ENCODE measurements at regions not wholly inside any gene's neighbourhood (a gene's known extent, or its start where the extent isn't known, plus 50 kb on each side); places are given as distances from the start of the nearest gene placed in this dataset.

DNA sequence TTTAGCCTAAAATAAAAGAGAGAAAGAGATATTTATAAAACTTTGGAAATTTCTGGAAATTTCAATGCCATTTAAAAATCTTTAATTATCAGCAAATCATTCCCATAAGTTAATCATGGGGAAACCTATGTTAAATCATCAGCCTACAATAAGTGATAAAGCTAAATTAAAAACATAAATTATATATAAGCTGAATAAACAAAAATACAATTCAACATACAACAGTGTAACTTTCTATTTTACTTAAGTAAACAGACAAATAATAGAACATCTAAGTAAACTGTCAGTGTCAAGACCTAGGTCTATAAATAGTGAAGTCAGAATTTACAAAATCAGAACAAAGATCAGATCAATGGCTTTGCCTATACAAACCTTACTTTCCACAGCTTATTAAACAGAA lies 57.5 kb downstream of the EPRS1 start:
- H3K27ac Mint-ChIP-seq (ENCODE audit: unreplicated experiment): no peak overlapping the region
- no peaks in the 10 kb centered on the region for H3K27me3 Mint-ChIP-seq (ENCODE audit: low read depth)
- H3K4me1 Mint-ChIP-seq (ENCODE audit: low read depth): peaks cover 15% of the 10 kb centered on the region
- no peaks in the 10 kb centered on the region for H3K9me3 Mint-ChIP-seq (ENCODE audit: low read depth)
- TF ChIP-seq, protein P1, sequence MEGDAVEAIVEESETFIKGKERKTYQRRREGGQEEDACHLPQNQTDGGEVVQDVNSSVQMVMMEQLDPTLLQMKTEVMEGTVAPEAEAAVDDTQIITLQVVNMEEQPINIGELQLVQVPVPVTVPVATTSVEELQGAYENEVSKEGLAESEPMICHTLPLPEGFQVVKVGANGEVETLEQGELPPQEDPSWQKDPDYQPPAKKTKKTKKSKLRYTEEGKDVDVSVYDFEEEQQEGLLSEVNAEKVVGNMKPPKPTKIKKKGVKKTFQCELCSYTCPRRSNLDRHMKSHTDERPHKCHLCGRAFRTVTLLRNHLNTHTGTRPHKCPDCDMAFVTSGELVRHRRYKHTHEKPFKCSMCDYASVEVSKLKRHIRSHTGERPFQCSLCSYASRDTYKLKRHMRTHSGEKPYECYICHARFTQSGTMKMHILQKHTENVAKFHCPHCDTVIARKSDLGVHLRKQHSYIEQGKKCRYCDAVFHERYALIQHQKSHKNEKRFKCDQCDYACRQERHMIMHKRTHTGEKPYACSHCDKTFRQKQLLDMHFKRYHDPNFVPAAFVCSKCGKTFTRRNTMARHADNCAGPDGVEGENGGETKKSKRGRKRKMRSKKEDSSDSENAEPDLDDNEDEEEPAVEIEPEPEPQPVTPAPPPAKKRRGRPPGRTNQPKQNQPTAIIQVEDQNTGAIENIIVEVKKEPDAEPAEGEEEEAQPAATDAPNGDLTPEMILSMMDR (IDR thresholded peaks at IDR 0.05): no peak
- no peak for DNase-seq (ENCODE audit: low spot score)
- peaks cover 16% of the 10 kb centered on the region for H3K36me3 Mint-ChIP-seq (ENCODE audit: low read depth)
- no peak overlapping the region for H3K4me3 Mint-ChIP-seq (ENCODE audit: unreplicated experiment)

DNA sequence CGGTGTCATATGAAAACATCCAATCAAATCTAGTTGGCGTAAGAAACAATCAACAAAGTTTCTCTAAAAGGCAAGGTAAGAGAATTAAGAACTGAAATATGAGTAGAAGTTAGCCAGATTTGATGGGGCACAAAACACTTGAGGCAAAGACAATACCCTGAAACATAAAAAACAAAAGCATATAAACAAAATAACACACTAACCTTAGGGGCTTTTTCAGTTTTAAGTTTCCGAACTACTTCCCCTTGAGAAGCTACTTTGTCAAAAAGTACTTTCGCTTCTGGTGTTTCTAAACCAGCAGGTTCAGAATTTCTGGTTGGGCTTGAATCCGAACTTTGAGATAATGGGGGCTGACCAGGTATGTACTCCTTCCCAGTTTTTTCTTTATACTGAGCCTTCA lies 57.9 kb downstream of the EPRS1 start:
- TF ChIP-seq, protein P1 (IDR thresholded peaks at IDR 0.05): no peak
- H3K4me1 Mint-ChIP-seq (ENCODE audit: low read depth): peaks cover 11% of the 10 kb centered on the region
- no peaks in the 10 kb centered on the region for H3K27me3 Mint-ChIP-seq (ENCODE audit: low read depth)
- H3K9me3 Mint-ChIP-seq (ENCODE audit: low read depth): no peaks in the 10 kb centered on the region
- no peak for DNase-seq (ENCODE audit: low spot score)
- peaks cover 17% of the 10 kb centered on the region for H3K36me3 Mint-ChIP-seq (ENCODE audit: low read depth)
- no peak overlapping the region for H3K4me3 Mint-ChIP-seq (ENCODE audit: unreplicated experiment)
- H3K27ac Mint-ChIP-seq (ENCODE audit: unreplicated experiment): no peak overlapping the region

GRCh38 chr1:219987325-219987724 lies 59.0 kb upstream of the SLC30A10 start:
- Mint-ChIP-seq H3K4me3 (ENCODE audit: unreplicated experiment) (no peak overlapping the region), H3K27me3 (ENCODE audit: low read depth) (no peaks in the 10 kb centered on the region), H3K9me3 (ENCODE audit: low read depth) (no peaks in the 10 kb centered on the region), H3K27ac (ENCODE audit: unreplicated experiment) (no peak overlapping the region), H3K4me1 (ENCODE audit: low read depth) (peaks cover 8% of the 10 kb centered on the region), H3K36me3 (ENCODE audit: low read depth) (peaks cover 15% of the 10 kb centered on the region)
- DNase-seq (ENCODE audit: low spot score): no peak
- TF ChIP-seq, protein P1 (IDR thresholded peaks at IDR 0.05): no peak

- TF ChIP-seq, protein P1 (IDR thresholded peaks at IDR 0.05): no peak
- Mint-ChIP-seq H3K4me3 (ENCODE audit: unreplicated experiment) (no peak overlapping the region), H3K36me3 (ENCODE audit: low read depth) (peaks cover 18% of the 10 kb centered on the region), H3K9me3 (ENCODE audit: low read depth) (no peaks in the 10 kb centered on the region), H3K27ac (ENCODE audit: unreplicated experiment) (no peak overlapping the region), H3K4me1 (ENCODE audit: low read depth) (peaks cover 3% of the 10 kb centered on the region), H3K27me3 (ENCODE audit: low read depth) (no peaks in the 10 kb centered on the region)
- no peak for DNase-seq (ENCODE audit: low spot score)
These were observed 56.8 kb upstream of the SLC30A10 start for GRCh38 chr1:219985169-219985568.
